PC-9 (cell line): ENCODE measurements at regions not wholly inside any gene's neighbourhood (a gene's known extent, or its start where the extent isn't known, plus 50 kb on each side); places are given as distances from the start of the nearest gene placed in this dataset.

Experiments
- CTCF ChIP-seq: fragments of 200-600 bp; sonication (generic); conservative IDR thresholded peaks from 2 replicates; pipeline ENCODE4 v1.6.1; 2017; ENCODE audit warnings: mixed run types, antibody characterized with exemption, mild to moderate bottlenecking, moderate library complexity
- EZH2 ChIP-seq: fragments of 200-600 bp; sonication (generic); IDR thresholded peaks from 2 replicates; pipeline ENCODE4 v1.8.0; 2017; ENCODE audit warnings: antibody characterized with exemption, low read depth

DNA sequence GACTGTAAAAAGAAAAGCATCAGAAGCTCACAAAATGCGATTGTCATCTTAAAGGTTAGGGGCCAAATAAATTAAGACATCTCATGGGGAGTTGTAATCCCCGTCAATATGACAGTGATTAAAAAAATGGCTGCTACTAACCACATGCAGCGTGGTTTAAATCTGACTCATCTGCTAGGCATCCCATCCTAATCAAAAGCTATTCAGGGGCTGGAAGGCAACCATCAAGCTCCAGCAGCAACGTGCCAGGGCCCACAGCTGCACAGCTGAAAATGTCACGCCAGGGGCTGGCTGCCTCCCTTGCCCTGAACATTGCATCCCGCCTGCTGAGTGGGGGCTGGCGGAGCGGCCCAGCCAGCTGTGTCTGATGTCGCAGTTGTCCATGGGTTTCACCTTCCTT, 66.3 kb upstream of the FRMD4A start:
- TF ChIP-seq CTCF, result no peak
- no peak for TF ChIP-seq EZH2
